OCI-LY1 (cell line): ENCODE measurements at regions not wholly inside any gene's neighbourhood (a gene's known extent, or its start where the extent isn't known, plus 50 kb on each side); places are given as distances from the start of the nearest gene placed in this dataset.

Experiments
- H2AFZ ChIP-seq: fragments of 200-600 bp; sonication (generic), shearing (Covaris generic); 2 replicates; pipeline ENCODE4 v1.6.0; 2014; ENCODE audit warnings: antibody characterized with exemption, mild to moderate bottlenecking, low read length
- H3F3A ChIP-seq: fragments of 200-600 bp; sonication (generic), shearing (Covaris generic); 2 replicates; pipeline ENCODE4 v1.6.0; 2014; ENCODE audit warnings: mild to moderate bottlenecking, antibody characterized with exemption, low read length, moderate library complexity; ENCODE audit not compliant: insufficient read depth
- H3K27ac ChIP-seq: fragments of 200-600 bp; sonication (generic); 2 replicates; pipeline ENCODE4 v1.5.1; 2014; ENCODE audit warnings: low read length, mixed run types, mild to moderate bottlenecking, low read depth; ENCODE audit not compliant: poor library complexity, severe bottlenecking
- H3K27me3 ChIP-seq: fragments of 200-600 bp; sonication (generic); 2 replicates; pipeline ENCODE4 v1.6.0; 2014; ENCODE audit warnings: antibody characterized with exemption, mild to moderate bottlenecking, low read length, moderate library complexity; ENCODE audit not compliant: insufficient read depth
- H3K36me3 ChIP-seq: fragments of 200-600 bp; sonication (generic); 2 replicates; pipeline ENCODE4 v1.6.1; 2014; ENCODE audit warnings: mild to moderate bottlenecking, antibody characterized with exemption, low read length, moderate library complexity, mixed read lengths; ENCODE audit not compliant: insufficient read depth
- H3K4me1 ChIP-seq: fragments of 200-600 bp; sonication (generic); 2 replicates; pipeline ENCODE4 v1.5.1; 2014; ENCODE audit warnings: mild to moderate bottlenecking, low read length, moderate library complexity; ENCODE audit not compliant: insufficient read depth, severe bottlenecking
- H3K4me2 ChIP-seq: fragments of 200-600 bp; sonication (generic), shearing (Covaris generic); 2 replicates; pipeline ENCODE4 v1.6.1; 2014; ENCODE audit warnings: low read length
- H3K4me3 ChIP-seq: fragments of 200-600 bp; sonication (generic); 2 replicates; pipeline ENCODE4 v1.5.1; 2014; ENCODE audit warnings: low read length, low read depth, mild to moderate bottlenecking, mixed read lengths; ENCODE audit not compliant: poor library complexity, severe bottlenecking
- H3K79me2 ChIP-seq: fragments of 200-600 bp; shearing (Covaris generic); 2 replicates; pipeline ENCODE4 v1.6.1; 2016; ENCODE audit warnings: mixed run types, low read length, mixed read lengths; ENCODE audit not compliant: insufficient read depth
- H3K9ac ChIP-seq: fragments of 200-600 bp; sonication (generic), shearing (Covaris generic); 2 replicates; pipeline ENCODE4 v1.6.1; 2014; ENCODE audit warnings: mild to moderate bottlenecking, low read length, mixed read lengths
- H3K9me2 ChIP-seq: fragments of 200-600 bp; sonication (generic), shearing (Covaris generic); 2 replicates; pipeline ENCODE4 v1.6.1; 2014; ENCODE audit warnings: low read depth, mild to moderate bottlenecking, low read length, mixed read lengths
- H3K9me3 ChIP-seq: fragments of 200-600 bp; shearing (Covaris generic); 2 replicates; pipeline ENCODE4 v1.6.1; 2014; ENCODE audit warnings: low read length, mixed read lengths
- H4K20me1 ChIP-seq: fragments of 200-600 bp; sonication (generic), shearing (Covaris generic); 2 replicates; pipeline ENCODE4 v1.6.0; 2016; ENCODE audit warnings: mild to moderate bottlenecking, low read length; ENCODE audit not compliant: insufficient read depth
- CTCF ChIP-seq: fragments of 200-600 bp; sonication (generic), shearing (Covaris generic); IDR thresholded peaks from 2 replicates; pipeline ENCODE4 v1.5.1; 2017; ENCODE audit warnings: mild to moderate bottlenecking, antibody characterized with exemption, low read length, moderate library complexity, mixed read lengths
- EZH2 ChIP-seq: fragments of 200-600 bp; sonication (generic), shearing (Covaris generic); IDR thresholded peaks from 2 replicates; pipeline ENCODE4 v1.8.0; 2017; ENCODE audit warnings: borderline replicate concordance, mixed run types, mild to moderate bottlenecking, antibody characterized with exemption, low read length, moderate library complexity, mixed read lengths

- no peak overlapping the region for H3K27ac ChIP-seq
- no peak overlapping the region for H3K4me3 ChIP-seq
- H3K79me2 ChIP-seq, result no peaks in the 10 kb centered on the region
- no peaks in the 10 kb centered on the region for H3K27me3 ChIP-seq
- no peaks in the 10 kb centered on the region for H3F3A ChIP-seq
- H3K4me2 ChIP-seq, result no peak overlapping the region
- no peaks in the 10 kb centered on the region for H3K36me3 ChIP-seq
- no peaks in the 10 kb centered on the region for H3K9me2 ChIP-seq
- no peak overlapping the region for H2AFZ ChIP-seq
- H3K4me1 ChIP-seq, result no peaks in the 10 kb centered on the region
- H3K9me3 ChIP-seq, result no peaks in the 10 kb centered on the region
- TF ChIP-seq EZH2 (no peak), CTCF (no peak)
- H3K9ac ChIP-seq, result no peak overlapping the region
- H4K20me1 ChIP-seq, result no peaks in the 10 kb centered on the region
Measured at GRCh38 chr12:90827567-90827966, 127.4 kb downstream of the CCER1 start.

- Histone ChIP-seq H2AFZ (no peak overlapping the region), H3K27ac (no peak overlapping the region), H3K9me2 (no peaks in the 10 kb centered on the region), H4K20me1 (no peaks in the 10 kb centered on the region), H3K79me2 (no peaks in the 10 kb centered on the region), H3K27me3 (no peaks in the 10 kb centered on the region), H3F3A (no peaks in the 10 kb centered on the region), H3K9ac (no peak overlapping the region), H3K36me3 (no peaks in the 10 kb centered on the region), H3K9me3 (no peaks in the 10 kb centered on the region), H3K4me1 (no peaks in the 10 kb centered on the region), H3K4me3 (no peak overlapping the region), H3K4me2 (no peak overlapping the region)
- TF ChIP-seq CTCF, result no peak
- TF ChIP-seq EZH2, result no peak
Measured at GRCh38 chr12:90826036-90826435, 128.9 kb downstream of the CCER1 start.

GRCh38 chr12:90823859-90824258 lies 131.1 kb downstream of the CCER1 start:
- no peaks in the 10 kb centered on the region for H3K36me3 ChIP-seq
- no peaks in the 10 kb centered on the region for H4K20me1 ChIP-seq
- no peak overlapping the region for H3K4me2 ChIP-seq
- no peaks in the 10 kb centered on the region for H3K27me3 ChIP-seq
- H3F3A ChIP-seq, result no peaks in the 10 kb centered on the region
- H3K4me1 ChIP-seq, result no peaks in the 10 kb centered on the region
- no peaks in the 10 kb centered on the region for H3K9me2 ChIP-seq
- H3K79me2 ChIP-seq, result no peaks in the 10 kb centered on the region
- H3K4me3 ChIP-seq, result no peak overlapping the region
- no peak overlapping the region for H3K27ac ChIP-seq
- TF ChIP-seq CTCF (no peak), EZH2 (no peak)
- no peaks in the 10 kb centered on the region for H3K9me3 ChIP-seq
- no peak overlapping the region for H3K9ac ChIP-seq
- H2AFZ ChIP-seq, result no peak overlapping the region
